ENCODE measurements at regions not wholly inside any gene's neighbourhood (a gene's known extent, or its start where the extent isn't known, plus 50 kb on each side); places are given as distances from the start of the nearest gene placed in this dataset.

DNA sequence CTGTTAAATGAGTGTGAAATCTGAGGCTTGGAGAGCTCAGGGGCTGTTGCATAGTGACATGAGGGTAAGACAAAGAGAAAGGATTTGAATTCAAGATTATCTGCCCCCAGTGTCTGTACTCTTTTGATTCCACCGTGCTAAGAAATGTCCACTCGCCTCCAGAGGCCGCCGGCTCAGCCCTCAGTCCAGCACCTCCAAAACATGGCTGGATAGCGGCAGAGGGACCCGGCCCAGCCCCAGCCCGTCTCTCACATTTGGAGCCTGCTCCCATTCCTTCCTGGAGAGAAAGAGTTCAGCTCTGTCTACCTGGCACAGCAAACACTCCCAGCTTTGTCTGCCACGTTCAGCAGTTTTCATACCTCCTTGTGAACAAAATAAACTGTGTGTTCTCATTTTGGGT lies 84.8 kb upstream of the IQSEC1 start:
- no peak for TF ChIP-seq EZH2phosphoT487 (conservative IDR thresholded peaks at IDR 0.05; ENCODE audit: low read length)
- TF ChIP-seq, protein P1, sequence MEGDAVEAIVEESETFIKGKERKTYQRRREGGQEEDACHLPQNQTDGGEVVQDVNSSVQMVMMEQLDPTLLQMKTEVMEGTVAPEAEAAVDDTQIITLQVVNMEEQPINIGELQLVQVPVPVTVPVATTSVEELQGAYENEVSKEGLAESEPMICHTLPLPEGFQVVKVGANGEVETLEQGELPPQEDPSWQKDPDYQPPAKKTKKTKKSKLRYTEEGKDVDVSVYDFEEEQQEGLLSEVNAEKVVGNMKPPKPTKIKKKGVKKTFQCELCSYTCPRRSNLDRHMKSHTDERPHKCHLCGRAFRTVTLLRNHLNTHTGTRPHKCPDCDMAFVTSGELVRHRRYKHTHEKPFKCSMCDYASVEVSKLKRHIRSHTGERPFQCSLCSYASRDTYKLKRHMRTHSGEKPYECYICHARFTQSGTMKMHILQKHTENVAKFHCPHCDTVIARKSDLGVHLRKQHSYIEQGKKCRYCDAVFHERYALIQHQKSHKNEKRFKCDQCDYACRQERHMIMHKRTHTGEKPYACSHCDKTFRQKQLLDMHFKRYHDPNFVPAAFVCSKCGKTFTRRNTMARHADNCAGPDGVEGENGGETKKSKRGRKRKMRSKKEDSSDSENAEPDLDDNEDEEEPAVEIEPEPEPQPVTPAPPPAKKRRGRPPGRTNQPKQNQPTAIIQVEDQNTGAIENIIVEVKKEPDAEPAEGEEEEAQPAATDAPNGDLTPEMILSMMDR (IDR thresholded peaks at IDR 0.05; ENCODE audit: insufficient read depth, low read length, poor library complexity, severe bottlenecking) = no peak

Measured in SU-DHL-6 (cell line).